BLaER1 treated with 17β-estradiol and CSF1 and Interleukin-3, amounts not matched to agents 10 nM and 100 nM (cell line): ENCODE measurements at regions not wholly inside any gene's neighbourhood (a gene's known extent, or its start where the extent isn't known, plus 50 kb on each side); places are given as distances from the start of the nearest gene placed in this dataset.
"Not testable (repeated sequence)": the region's sequence is repeated elsewhere in the genome, so short reads cannot be mapped to it uniquely, and the experiment has no call there.

Experiments
- H3K27ac ChIP-seq, 11 experiments: shearing (Covaris generic); formaldehyde crosslinking; 2 replicates each; pipeline ENCODE4 v1.8.1; 2022
- H3K27me3 ChIP-seq, 11 experiments: shearing (Covaris generic); formaldehyde crosslinking; 2 replicates each; pipeline ENCODE4 v1.8.1; 2022
- H3K36me3 ChIP-seq, 11 experiments: shearing (Covaris generic); formaldehyde crosslinking; 2 replicates each; pipeline ENCODE4 v1.8.1; 2022
- H3K4me1 ChIP-seq, 10 experiments: shearing (Covaris generic); formaldehyde crosslinking; 2 replicates each; pipeline ENCODE4 v1.8.1; 2022
- H3K4me2 ChIP-seq, 11 experiments: shearing (Covaris generic); formaldehyde crosslinking; 2 replicates each; pipeline ENCODE4 v1.8.1; 2022
- H3K4me3 ChIP-seq, 10 experiments: shearing (Covaris generic); formaldehyde crosslinking; 2 replicates each; pipeline ENCODE4 v1.8.1; 2022
- H3K9ac ChIP-seq, 11 experiments: shearing (Covaris generic); formaldehyde crosslinking; 2 replicates each; pipeline ENCODE4 v1.8.1; 2022
- H3K9me3 ChIP-seq, 11 experiments: shearing (Covaris generic); formaldehyde crosslinking; replicated peaks in 1 of 11; 2 replicates each; pipeline ENCODE4 v1.8.1; 2022
- H4K20me1 ChIP-seq, 11 experiments: shearing (Covaris generic); formaldehyde crosslinking; 2 replicates each; pipeline ENCODE4 v1.8.1; 2022
- Cebpa-rat ChIP-seq, 11 experiments: shearing (Covaris generic); IDR thresholded peaks; 2 replicates each; pipeline ENCODE4 v1.8.1; 2022

DNA sequence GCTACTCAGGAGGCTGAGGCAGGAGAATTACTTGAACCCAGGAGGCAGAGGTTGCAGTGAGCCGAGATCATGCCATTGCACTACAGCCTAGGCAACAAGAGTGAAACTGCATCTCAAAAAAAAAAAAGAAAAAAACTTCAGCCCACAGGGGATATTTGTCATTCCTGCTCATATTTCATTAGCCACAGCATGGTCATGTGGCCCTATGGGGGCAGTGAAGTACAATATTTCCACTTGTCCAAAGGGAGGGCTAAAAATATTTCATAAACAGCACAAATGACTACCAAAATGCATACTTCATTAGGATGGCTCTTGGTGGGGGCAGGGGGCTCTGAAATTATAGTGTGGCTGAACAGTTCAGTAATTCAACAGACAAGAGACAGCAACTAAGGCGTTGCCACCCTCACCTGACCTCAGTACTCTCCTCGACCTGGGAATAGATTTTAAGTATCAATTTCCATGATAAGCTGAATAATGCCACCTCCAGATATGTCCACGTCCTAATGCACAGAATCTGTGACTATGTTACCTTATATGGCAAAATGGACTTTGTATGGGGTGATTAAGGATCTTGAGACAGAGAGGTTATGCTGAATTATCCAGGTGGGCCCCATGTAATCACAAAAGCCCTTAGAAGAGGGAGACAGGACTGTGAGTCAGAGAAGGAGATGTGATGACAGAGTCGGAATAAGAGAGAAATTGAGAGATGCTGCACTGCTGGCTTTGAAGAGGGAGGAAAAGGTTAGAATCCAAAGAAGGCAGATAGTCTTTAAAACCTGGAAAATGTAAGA is 158.2 kb upstream of the CRIM1 start:
- H3K9me3 ChIP-seq: peaks cover 0 to 6% (median 0%) of the 10 kb centered on the region in 11 experiments; a peak in 5 of 22 replicates
- no peaks in the 10 kb centered on the region for H3K36me3 ChIP-seq
- no peaks in the 10 kb centered on the region for H3K4me1 ChIP-seq
- TF ChIP-seq Cebpa-rat (IDR thresholded peaks at IDR 0.05): no peak
- H3K27ac ChIP-seq: no peak overlapping the region
- H3K9ac ChIP-seq: no peak overlapping the region
- H3K4me3 ChIP-seq: no peak overlapping the region
- no peaks in the 10 kb centered on the region for H4K20me1 ChIP-seq
- H3K27me3 ChIP-seq: no peaks in the 10 kb centered on the region
- no peak overlapping the region for H3K4me2 ChIP-seq

- H3K4me1 ChIP-seq: no peaks in the 10 kb centered on the region
- H3K4me3 ChIP-seq: no peak overlapping the region
- no peak overlapping the region for H3K9ac ChIP-seq
- no peaks in the 10 kb centered on the region for H4K20me1 ChIP-seq
- H3K4me2 ChIP-seq: no peak overlapping the region
- no peak for TF ChIP-seq Cebpa-rat (IDR thresholded peaks at IDR 0.05)
- no peak overlapping the region for H3K27ac ChIP-seq
- no peaks in the 10 kb centered on the region for H3K36me3 ChIP-seq
- no peaks in the 10 kb centered on the region for H3K9me3 ChIP-seq
- no peaks in the 10 kb centered on the region for H3K27me3 ChIP-seq
These were observed 161.9 kb upstream of the CRIM1 start for GRCh38 chr2:36193680-36194079.

DNA sequence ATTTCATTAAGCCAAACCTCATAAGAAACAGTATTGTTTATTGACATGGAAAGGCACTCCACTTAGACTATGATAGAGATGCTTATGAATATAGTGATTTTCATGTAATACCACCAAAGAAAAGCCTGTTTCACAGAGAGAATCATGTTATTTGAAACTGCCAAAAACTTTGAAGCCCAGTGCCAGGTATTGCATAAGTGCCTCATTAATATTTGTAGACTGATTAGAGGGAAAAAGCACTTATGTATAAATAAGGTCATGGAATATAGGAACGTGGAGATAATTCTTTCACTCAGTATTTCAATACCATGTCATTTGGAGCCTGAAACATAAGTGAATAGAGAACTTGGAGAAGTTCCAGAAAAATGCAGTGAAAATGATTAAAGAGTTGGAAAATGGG is 162.6 kb upstream of the CRIM1 start:
- no peaks in the 10 kb centered on the region for H3K9me3 ChIP-seq
- TF ChIP-seq Cebpa-rat (IDR thresholded peaks at IDR 0.05): no peak
- H3K36me3 ChIP-seq: no peaks in the 10 kb centered on the region
- no peak overlapping the region for H3K4me3 ChIP-seq
- H3K9ac ChIP-seq: no peak overlapping the region
- H3K4me2 ChIP-seq: no peak overlapping the region
- no peaks in the 10 kb centered on the region for H4K20me1 ChIP-seq
- H3K4me1 ChIP-seq: no peaks in the 10 kb centered on the region
- H3K27ac ChIP-seq: no peak overlapping the region
- H3K27me3 ChIP-seq: no peaks in the 10 kb centered on the region

- TF ChIP-seq Cebpa-rat (IDR thresholded peaks at IDR 0.05): no peak
- H3K36me3 ChIP-seq: no peaks in the 10 kb centered on the region
These were observed 165.5 kb upstream of the CRIM1 start for GRCh38 chr2:36190097-36190496.

GRCh38 chr2:36185624-36186023 is 170.0 kb upstream of the CRIM1 start:
- no peak overlapping the region for H3K4me2 ChIP-seq
- H4K20me1 ChIP-seq: no peaks in the 10 kb centered on the region
- peaks cover 0 to 8% (median 3%) of the 10 kb centered on the region in 11 experiments; a peak in 8 of 22 replicates for H3K9me3 ChIP-seq
- H3K36me3 ChIP-seq: no peaks in the 10 kb centered on the region
- H3K27ac ChIP-seq: no peak overlapping the region
- no peak for TF ChIP-seq Cebpa-rat (IDR thresholded peaks at IDR 0.05)
- H3K4me1 ChIP-seq: no peaks in the 10 kb centered on the region
- no peak overlapping the region for H3K4me3 ChIP-seq
- no peaks in the 10 kb centered on the region for H3K27me3 ChIP-seq
- H3K9ac ChIP-seq: no peak overlapping the region

More at GRCh38 chr2:36190097-36190496, 165.5 kb upstream of the CRIM1 start:
- Histone ChIP-seq H3K4me3 (no peak overlapping the region), H3K4me2 (no peak overlapping the region), H3K27ac (no peak overlapping the region), H4K20me1 (no peaks in the 10 kb centered on the region), H3K4me1 (no peaks in the 10 kb centered on the region), H3K27me3 (no peaks in the 10 kb centered on the region), H3K9ac (no peak overlapping the region), H3K9me3 (no peaks in the 10 kb centered on the region)

DNA sequence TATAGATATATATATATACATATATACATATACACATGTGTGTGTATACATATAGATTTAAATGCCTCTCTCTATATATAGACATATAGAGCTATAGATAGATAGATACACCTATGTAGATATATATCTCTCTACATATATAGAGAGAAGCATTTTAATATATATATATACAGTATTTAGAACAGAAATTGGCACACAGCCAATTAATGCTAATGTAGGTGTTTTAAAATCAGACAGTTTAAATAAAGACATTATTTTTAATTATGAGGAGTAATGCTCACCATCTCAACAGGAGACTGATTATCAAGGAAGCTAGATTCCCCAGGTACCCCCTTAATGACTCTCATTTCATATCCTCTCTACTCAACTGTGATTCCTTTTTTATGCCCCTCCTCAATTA is 170.7 kb upstream of the CRIM1 start:
- H4K20me1 ChIP-seq: no peaks in the 10 kb centered on the region
- no peaks in the 10 kb centered on the region for H3K27me3 ChIP-seq
- H3K27ac ChIP-seq: no peak overlapping the region
- H3K4me2 ChIP-seq: no peak overlapping the region
- H3K4me1 ChIP-seq: no peaks in the 10 kb centered on the region
- no peaks in the 10 kb centered on the region for H3K36me3 ChIP-seq
- peaks cover 0 to 12% (median 7%) of the 10 kb centered on the region in 11 experiments; a peak in 17 of 22 replicates for H3K9me3 ChIP-seq
- TF ChIP-seq Cebpa-rat (IDR thresholded peaks at IDR 0.05): no peak
- H3K4me3 ChIP-seq: no peak overlapping the region
- no peak overlapping the region for H3K9ac ChIP-seq

DNA sequence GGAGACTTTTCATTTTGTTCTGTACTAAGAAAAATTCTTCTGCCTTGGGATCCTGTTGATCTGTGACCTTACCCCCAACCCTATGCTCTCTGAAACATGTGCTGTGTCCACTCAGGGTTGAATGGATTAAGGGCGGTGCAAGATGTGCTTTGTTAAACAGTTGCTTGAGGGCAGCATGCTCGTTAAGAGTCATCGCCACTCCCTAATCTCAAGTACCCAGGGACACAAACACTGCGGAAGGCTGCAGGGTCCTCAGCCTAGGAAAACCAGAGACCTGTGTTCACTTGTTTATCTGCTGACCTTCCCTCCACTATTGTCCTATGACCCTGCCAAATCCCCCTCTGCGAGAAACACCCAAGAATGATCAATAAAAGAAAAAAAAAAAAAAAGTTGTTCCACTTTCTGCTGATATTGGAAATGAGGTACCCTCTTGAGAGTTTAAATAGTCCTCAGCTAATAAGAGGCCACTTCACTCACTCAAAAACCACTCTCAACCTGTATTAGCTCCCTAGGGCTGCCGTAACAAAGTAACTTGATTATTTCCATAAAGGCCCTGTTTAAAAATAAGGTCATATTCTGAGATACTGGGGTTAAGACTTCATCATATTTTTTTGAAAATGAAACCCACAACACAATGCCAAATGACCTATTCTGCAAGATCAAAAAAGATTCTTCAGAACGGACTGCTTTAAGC is 174.6 kb upstream of the CRIM1 start:
- H3K4me2 ChIP-seq, H3K9ac ChIP-seq, H3K4me3 ChIP-seq, H3K27ac ChIP-seq, H3K27me3 ChIP-seq, H3K4me1 ChIP-seq, H4K20me1 ChIP-seq, H3K36me3 ChIP-seq: not testable (repeated sequence)
- H3K9me3 ChIP-seq: peaks cover 4 to 31% (median 21%) of the 10 kb centered on the region in 11 experiments; a peak in 19 of 22 replicates

- H3K4me3 ChIP-seq, H3K27ac ChIP-seq, H3K9ac ChIP-seq, H3K4me1 ChIP-seq, H3K4me2 ChIP-seq, H4K20me1 ChIP-seq, H3K36me3 ChIP-seq, H3K27me3 ChIP-seq: not testable (repeated sequence)
- H3K9me3 ChIP-seq: peaks cover 4 to 31% (median 21%) of the 10 kb centered on the region in 11 experiments; a peak in 19 of 22 replicates
These were observed 175.3 kb upstream of the CRIM1 start for GRCh38 chr2:36180293-36180692.

GRCh38 chr2:36179668-36180269 is 175.8 kb upstream of the CRIM1 start:
- not testable (repeated sequence) for H3K4me3 ChIP-seq, H4K20me1 ChIP-seq, H3K27me3 ChIP-seq, H3K27ac ChIP-seq, H3K4me2 ChIP-seq, H3K4me1 ChIP-seq, H3K9ac ChIP-seq, H3K36me3 ChIP-seq
- H3K9me3 ChIP-seq: peaks cover 4 to 31% (median 21%) of the 10 kb centered on the region in 11 experiments; a peak in 19 of 22 replicates
